Panc1 (cell line): ENCODE measurements at regions not wholly inside any gene's neighbourhood (a gene's known extent, or its start where the extent isn't known, plus 50 kb on each side); places are given as distances from the start of the nearest gene placed in this dataset.

Experiments used
- ATAC-seq: fragments of 200-7000 bp; cut with Tn5 transposase; 2 replicates; pipeline ENCODE4 v1.9.1; 2020; ENCODE audit warnings: mild to moderate bottlenecking, moderate library complexity
- BruUV-seq: library from RNA; stranded (reverse); fragments of 400-500 nt; replicated peaks from 2 replicates; lab custom pipeline; 2021; lab: Mats Ljungman, UMichigan
- CTCF ChIA-PET: fragments of 300-600 bp; sonication (Branson Sonifier 250); formaldehyde crosslinking; loops from one replicate; lab custom pipeline; 2022; ENCODE audit warnings: antibody characterized with exemption; lab: Charles Lee
- POLR2A ChIA-PET: fragments of 300-600 bp; sonication (Branson Sonifier 250); formaldehyde crosslinking; loops from one replicate; lab custom pipeline; 2022; ENCODE audit warnings: antibody characterized with exemption; lab: Charles Lee
- DNase-seq: peaks from one replicate; pipeline ENCODE4 v3.0.0-alpha.2; 2010; ENCODE audit warnings: low read depth, low spot score
- H3K27ac ChIP-seq: 2 replicates; pipeline ENCODE4 v1.5.1; 2011; ENCODE audit warnings: mild to moderate bottlenecking, low read length, inconsistent platforms
- H3K27me3 ChIP-seq: fragments of 200-500 bp; sonication (Bioruptor generic); 2 replicates; pipeline ENCODE4 v1.6.0; 2014; ENCODE audit warnings: low read length, inconsistent platforms; ENCODE audit not compliant: control insufficient read depth, insufficient read depth
- H3K36me3 ChIP-seq: fragments of 200-500 bp; sonication (Bioruptor generic); 2 replicates; pipeline ENCODE4 v1.5.1; 2014; ENCODE audit warnings: inconsistent platforms, mild to moderate bottlenecking, low read length, moderate library complexity; ENCODE audit not compliant: control insufficient read depth, insufficient read depth
- H3K4me1 ChIP-seq: 2 replicates; pipeline ENCODE4 v1.5.1; 2011; ENCODE audit warnings: inconsistent platforms, mild to moderate bottlenecking, low read length, moderate library complexity; ENCODE audit not compliant: control insufficient read depth, insufficient read depth
- H3K4me3 ChIP-seq, 2 experiments: 2 replicates each; pipeline ENCODE4 v1.5.1; 2011 to 2012; ENCODE audit warnings: low read depth in 2 of 2, low read length in 2 of 2, mild to moderate bottlenecking in 2 of 2, inconsistent platforms in 1 of 2, moderate library complexity in 1 of 2
- H3K9me3 ChIP-seq: fragments of 200-500 bp; sonication (Bioruptor generic); 2 replicates; pipeline ENCODE4 v1.5.1; 2014; ENCODE audit warnings: low read depth, mild to moderate bottlenecking, inconsistent platforms, low read length, moderate library complexity; ENCODE audit not compliant: control insufficient read depth, insufficient read depth
- POLR2AphosphoS5 ChIP-seq: IDR thresholded peaks from 2 replicates; pipeline ENCODE4 v1.6.1; 2012; ENCODE audit warnings: mild to moderate bottlenecking, low read depth, low read length, moderate library complexity
- SIN3A ChIP-seq: IDR thresholded peaks from 2 replicates; pipeline ENCODE4 v1.6.1; 2012; ENCODE audit warnings: low read depth, mild to moderate bottlenecking, low read length, moderate library complexity, borderline replicate concordance; ENCODE audit not compliant: insufficient read depth
- TCF7L2 ChIP-seq: IDR thresholded peaks from 2 replicates; pipeline ENCODE4 v1.6.1; 2011; ENCODE audit warnings: mild to moderate bottlenecking, low read depth, low read length, inconsistent platforms
- in situ Hi-C: cut with HindIII; loops from 2 replicates; pipeline ENCODE4 v1.10.0; 2016; ENCODE audit warnings: low sequenced_read_pairs, low pct_unique_long_range_greater_than_20kb
- intact Hi-C: fragments of 100-400 bp; cut with micrococcal nuclease; formaldehyde crosslinking; loops from one replicate; pipeline ENCODE4 v1.10.0; 2022; ENCODE audit not compliant: unreplicated experiment
- TF ChIP-seq, protein P1 (sequence below), 2 experiments: IDR thresholded peaks; 2 replicates each; pipeline ENCODE4 v1.6.1; 2011 to 2012; ENCODE audit warnings: low read depth in 2 of 2, control low read depth in 1 of 2, low read length in 1 of 2, mild to moderate bottlenecking in 1 of 2, moderate library complexity in 1 of 2; ENCODE audit not compliant: insufficient read depth in 1 of 2
- TF ChIP-seq, protein P2 (sequence below): fragments of 450-650 bp; IDR thresholded peaks from 2 replicates; pipeline ENCODE4 v1.5.1; 2017; ENCODE audit warnings: mild to moderate bottlenecking

GRCh38 chr2:38228753-38229152 lies 148.3 kb downstream of the ATL2 start:
- intact Hi-C loops (no loop called here), in situ Hi-C loops (no loop called here)
- TF ChIP-seq, protein P1, sequence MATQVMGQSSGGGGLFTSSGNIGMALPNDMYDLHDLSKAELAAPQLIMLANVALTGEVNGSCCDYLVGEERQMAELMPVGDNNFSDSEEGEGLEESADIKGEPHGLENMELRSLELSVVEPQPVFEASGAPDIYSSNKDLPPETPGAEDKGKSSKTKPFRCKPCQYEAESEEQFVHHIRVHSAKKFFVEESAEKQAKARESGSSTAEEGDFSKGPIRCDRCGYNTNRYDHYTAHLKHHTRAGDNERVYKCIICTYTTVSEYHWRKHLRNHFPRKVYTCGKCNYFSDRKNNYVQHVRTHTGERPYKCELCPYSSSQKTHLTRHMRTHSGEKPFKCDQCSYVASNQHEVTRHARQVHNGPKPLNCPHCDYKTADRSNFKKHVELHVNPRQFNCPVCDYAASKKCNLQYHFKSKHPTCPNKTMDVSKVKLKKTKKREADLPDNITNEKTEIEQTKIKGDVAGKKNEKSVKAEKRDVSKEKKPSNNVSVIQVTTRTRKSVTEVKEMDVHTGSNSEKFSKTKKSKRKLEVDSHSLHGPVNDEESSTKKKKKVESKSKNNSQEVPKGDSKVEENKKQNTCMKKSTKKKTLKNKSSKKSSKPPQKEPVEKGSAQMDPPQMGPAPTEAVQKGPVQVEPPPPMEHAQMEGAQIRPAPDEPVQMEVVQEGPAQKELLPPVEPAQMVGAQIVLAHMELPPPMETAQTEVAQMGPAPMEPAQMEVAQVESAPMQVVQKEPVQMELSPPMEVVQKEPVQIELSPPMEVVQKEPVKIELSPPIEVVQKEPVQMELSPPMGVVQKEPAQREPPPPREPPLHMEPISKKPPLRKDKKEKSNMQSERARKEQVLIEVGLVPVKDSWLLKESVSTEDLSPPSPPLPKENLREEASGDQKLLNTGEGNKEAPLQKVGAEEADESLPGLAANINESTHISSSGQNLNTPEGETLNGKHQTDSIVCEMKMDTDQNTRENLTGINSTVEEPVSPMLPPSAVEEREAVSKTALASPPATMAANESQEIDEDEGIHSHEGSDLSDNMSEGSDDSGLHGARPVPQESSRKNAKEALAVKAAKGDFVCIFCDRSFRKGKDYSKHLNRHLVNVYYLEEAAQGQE (IDR thresholded peaks at IDR 0.05; ENCODE audit: insufficient read depth in 1 of 2, low read depth in 2 of 2, low read length in 1 of 2): no peak
- Histone ChIP-seq H3K27me3 (peaks cover 16% of the 10 kb centered on the region), H3K27ac (no peak overlapping the region), H3K36me3 (no peaks in the 10 kb centered on the region), H3K4me3 (no peak overlapping the region), H3K9me3 (no peaks in the 10 kb centered on the region), H3K4me1 (no peaks in the 10 kb centered on the region)
- ATAC-seq (no peak), DNase-seq (no peak)
- BruUV-seq: no TSS peak
- ChIA-PET CTCF (no interaction called here), POLR2A (no interaction called here)

GRCh38 chr2:38224821-38225437 lies 149.0 kb upstream of the CYP1B1 start:
- intact Hi-C loops: no loop called here

GRCh38 chr2:38224181-38224580 lies 148.2 kb upstream of the CYP1B1 start:
- Histone ChIP-seq H3K4me3 (no peak overlapping the region), H3K27ac (no peak overlapping the region), H3K4me1 (no peaks in the 10 kb centered on the region), H3K36me3 (no peaks in the 10 kb centered on the region), H3K9me3 (no peaks in the 10 kb centered on the region), H3K27me3 (peaks cover 16% of the 10 kb centered on the region)
- ChIA-PET POLR2A (no interaction called here), CTCF (no interaction called here)
- TF ChIP-seq POLR2AphosphoS5 (no peak), SIN3A (no peak), TCF7L2 (no peak)
- TF ChIP-seq, protein P1 (IDR thresholded peaks at IDR 0.05; ENCODE audit: insufficient read depth in 1 of 2, low read depth in 2 of 2, low read length in 1 of 2): no peak
- TF ChIP-seq, protein P2, sequence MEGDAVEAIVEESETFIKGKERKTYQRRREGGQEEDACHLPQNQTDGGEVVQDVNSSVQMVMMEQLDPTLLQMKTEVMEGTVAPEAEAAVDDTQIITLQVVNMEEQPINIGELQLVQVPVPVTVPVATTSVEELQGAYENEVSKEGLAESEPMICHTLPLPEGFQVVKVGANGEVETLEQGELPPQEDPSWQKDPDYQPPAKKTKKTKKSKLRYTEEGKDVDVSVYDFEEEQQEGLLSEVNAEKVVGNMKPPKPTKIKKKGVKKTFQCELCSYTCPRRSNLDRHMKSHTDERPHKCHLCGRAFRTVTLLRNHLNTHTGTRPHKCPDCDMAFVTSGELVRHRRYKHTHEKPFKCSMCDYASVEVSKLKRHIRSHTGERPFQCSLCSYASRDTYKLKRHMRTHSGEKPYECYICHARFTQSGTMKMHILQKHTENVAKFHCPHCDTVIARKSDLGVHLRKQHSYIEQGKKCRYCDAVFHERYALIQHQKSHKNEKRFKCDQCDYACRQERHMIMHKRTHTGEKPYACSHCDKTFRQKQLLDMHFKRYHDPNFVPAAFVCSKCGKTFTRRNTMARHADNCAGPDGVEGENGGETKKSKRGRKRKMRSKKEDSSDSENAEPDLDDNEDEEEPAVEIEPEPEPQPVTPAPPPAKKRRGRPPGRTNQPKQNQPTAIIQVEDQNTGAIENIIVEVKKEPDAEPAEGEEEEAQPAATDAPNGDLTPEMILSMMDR: no peak
- BruUV-seq: no TSS peak
- intact Hi-C loops: no loop called here
- no peak for DNase-seq
- no peak for ATAC-seq
- in situ Hi-C loops: no loop called here

More at GRCh38 chr2:38224821-38225437, 149.0 kb upstream of the CYP1B1 start:
- POLR2A ChIA-PET: no interaction called here
- no peak for DNase-seq
- Histone ChIP-seq H3K4me1 (no peaks in the 10 kb centered on the region), H3K4me3 (no peak overlapping the region), H3K9me3 (no peaks in the 10 kb centered on the region), H3K36me3 (no peaks in the 10 kb centered on the region), H3K27ac (no peak overlapping the region), H3K27me3 (peaks cover 16% of the 10 kb centered on the region)
- no peak for TF ChIP-seq POLR2AphosphoS5
- no peak for TF ChIP-seq SIN3A
- no peak for TF ChIP-seq TCF7L2
- TF ChIP-seq, protein P2: no peak
- in situ Hi-C loops: no loop called here
- ATAC-seq: no peak
- BruUV-seq: no TSS peak
- CTCF ChIA-PET: no interaction called here
